ENCODE measurements at regions not wholly inside any gene's neighbourhood (a gene's known extent, or its start where the extent isn't known, plus 50 kb on each side); places are given as distances from the start of the nearest gene placed in this dataset.
"Not testable (repeated sequence)": the region's sequence is repeated elsewhere in the genome, so short reads cannot be mapped to it uniquely, and the experiment has no call there.

DNA sequence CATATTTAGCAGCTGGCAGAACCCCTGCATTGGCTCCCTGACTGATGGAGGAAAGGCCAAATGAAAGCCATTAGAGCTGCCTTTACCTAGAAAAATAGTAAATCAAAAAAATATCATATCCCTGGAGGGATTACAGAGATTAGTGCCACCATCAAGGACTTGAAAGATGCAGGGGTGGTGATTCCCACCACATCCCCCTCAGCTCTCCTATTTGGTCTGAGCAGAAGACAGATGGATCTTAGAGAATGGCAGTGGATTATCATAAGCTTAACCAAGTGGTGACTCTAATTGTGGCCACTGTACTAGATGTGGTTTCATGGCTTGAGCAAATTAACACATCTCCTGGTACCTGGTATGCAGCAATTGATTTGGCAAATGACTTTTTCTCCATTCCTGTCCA, 114.9 kb upstream of the RMP24 start:
- ATAC-seq (ENCODE audit: poor library complexity); DNase-seq; intact Hi-C loops (cut with DNase I): not testable (repeated sequence)

DNA sequence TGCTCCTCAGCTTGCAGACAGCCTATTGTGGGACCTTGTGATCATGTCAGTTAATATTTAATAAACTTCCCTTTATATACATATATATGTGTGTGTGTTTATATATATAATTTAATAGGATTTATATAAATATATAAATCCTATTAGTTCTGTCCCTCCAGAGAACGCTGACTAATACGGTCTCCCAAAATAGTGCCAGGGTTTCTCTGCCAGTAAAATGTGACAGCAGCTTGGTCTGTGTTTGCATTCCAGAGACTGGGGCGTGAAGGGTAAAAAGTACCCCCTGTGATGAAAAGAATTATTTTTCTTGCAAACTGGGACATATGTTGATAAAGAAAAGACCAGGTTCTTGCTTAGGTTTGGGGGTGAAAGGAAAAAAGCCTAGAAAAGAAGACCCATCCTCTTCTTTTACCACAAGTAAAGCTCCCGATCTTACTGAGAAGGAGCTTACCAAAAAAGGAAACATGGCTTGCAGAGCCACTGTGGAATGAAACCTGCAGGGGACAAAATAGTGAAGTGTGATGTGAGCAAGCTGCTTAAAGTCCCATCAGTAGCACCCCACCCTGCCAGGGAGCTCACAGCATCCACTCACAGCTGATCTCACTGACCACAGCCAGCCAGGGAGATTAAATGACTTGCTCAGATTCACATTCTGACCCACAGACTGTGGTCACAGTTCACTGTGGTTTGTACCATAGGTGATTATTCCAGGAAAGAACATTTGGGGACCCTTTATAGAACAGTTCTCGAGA, 110.9 kb upstream of the RMP24 start:
- ATAC-seq (ENCODE audit: poor library complexity) (peak; percentile 96), DNase-seq (peak; percentile 49)
- intact Hi-C loops (cut with DNase I): no loop called here

DNA sequence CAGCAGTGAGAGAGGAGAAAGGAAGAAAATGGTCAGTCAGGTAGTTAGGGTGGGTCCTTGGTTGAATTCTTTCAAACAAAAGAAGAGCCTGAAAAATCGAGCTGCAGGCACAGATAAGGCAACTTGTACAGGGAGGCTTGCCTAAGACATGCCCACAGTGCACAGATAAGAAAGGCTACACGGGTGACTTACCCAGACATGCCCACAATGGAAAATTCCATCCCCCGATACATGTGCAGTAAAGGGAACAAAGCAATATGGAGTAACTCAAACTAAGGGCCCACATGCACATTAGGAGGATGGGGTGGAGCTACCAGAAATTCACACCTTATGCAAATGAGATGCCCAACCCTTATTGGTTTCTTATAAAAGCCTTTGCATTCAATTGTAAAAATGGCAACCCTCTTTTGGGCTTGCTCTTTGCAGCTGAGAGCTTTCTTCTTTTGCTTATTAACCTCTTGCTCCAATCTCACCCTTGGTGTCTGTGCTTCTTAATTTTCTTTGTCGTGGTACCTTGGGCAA, 110.3 kb upstream of the RMP24 start:
- intact Hi-C loops (cut with DNase I): no loop called here
- ATAC-seq (ENCODE audit: poor library complexity) (peak; percentile 63), DNase-seq (no peak)

DNA sequence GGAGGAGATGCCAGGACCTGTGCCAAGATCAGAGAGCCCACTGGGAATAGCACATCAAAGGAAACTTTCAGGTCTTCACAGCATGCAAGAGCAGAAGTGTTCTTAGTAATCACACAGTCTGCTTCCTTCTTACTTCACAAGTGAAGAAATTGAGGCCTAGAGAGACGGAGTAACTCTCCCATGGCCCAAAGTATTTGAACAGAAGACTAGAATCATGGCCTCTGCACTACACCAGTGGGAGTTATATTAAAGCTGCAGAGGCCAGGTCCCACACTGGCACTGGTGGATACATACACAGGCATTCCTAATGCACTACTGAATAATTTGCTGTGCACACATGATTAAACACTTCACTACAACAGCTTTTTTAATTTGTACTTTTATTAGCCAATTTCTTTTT, 107.6 kb upstream of the RMP24 start:
- no peak for DNase-seq
- ATAC-seq (ENCODE audit: poor library complexity): no peak
- intact Hi-C loops (cut with DNase I): no loop called here

DNA sequence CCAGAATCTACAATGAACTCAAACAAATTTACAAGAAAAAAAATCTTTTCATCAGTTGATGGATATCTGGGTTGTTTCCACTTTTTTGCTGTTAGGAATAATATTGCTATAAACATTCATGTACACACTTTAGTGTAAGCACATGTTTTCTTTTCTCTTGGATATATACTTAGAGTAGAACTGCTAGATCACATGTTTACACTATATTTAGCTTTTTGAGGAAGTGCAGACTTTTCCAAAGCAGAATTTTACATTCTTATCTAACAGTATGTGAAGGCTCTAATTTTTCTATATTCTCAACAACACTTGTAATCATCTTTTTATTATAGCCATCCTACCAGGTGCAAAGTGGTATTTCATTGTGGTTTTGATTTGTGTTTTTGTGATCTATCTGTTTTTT, 103.6 kb upstream of the RMP24 start:
- DNase-seq: no peak
- intact Hi-C loops (cut with DNase I): no loop called here
- ATAC-seq (ENCODE audit: poor library complexity): no peak

DNA sequence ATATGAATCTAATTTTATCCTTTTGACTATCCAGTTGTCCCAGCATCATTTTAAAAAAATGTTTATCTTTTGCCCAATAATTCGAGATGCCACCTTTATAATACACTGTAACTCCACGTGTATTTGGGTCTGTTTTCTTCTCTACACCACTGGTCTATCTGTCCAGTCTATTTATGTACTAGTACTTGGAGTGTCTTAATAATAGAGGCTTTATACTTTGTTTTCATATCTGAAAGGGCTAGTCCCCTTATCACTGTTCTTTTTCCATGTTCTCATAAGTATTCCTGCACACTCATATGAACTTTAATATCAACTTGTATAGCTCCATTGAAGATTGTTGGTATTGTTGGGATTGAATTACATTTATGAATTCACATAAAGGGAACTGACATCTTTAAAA, 101.1 kb upstream of the RMP24 start:
- ATAC-seq (ENCODE audit: poor library complexity) (peak; percentile 71), DNase-seq (no peak)
- intact Hi-C loops (cut with DNase I): no loop called here

DNA sequence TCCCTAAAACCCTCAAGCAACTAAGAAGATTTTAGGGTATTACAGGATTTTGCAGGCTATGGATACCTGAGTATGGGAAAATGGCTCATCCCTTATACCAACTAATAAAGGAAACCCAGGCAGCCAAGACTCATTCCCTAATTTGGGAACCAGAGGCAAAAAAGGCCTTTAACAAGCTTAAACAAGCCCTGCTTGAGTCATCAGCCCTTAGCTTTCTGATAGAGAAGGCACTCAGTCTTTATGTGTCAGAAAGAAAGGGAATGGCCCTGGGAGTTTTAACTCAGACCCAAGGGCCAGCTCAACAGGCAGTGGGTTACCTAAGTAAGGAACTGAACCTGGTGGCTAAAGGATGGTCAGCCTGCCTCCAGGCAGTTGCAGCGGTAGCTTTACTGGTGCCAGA, 96.9 kb upstream of the RMP24 start:
- DNase-seq (no peak), ATAC-seq (ENCODE audit: poor library complexity) (no peak)
- intact Hi-C loops (cut with DNase I): no loop called here

DNA sequence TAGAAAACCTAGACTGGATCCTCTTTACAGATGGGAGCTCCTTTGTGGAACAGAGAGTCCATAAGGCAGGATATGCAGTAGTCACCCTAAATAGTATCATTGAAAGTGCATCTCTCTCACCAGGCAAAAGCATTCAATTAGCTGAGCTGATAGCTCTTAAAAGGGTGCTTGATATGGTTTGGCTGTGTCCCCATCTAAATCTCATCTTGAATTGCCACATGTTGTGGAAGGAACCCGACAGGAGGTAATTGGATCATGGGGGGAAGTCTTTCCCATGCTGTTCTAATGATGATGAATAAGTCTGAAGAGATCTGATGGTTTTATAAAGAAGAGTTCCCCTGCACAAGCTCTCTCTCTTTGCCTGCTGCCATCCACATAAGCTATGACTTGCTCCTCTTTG, 96.2 kb upstream of the RMP24 start:
- intact Hi-C loops (cut with DNase I): no loop called here
- no peak for ATAC-seq (ENCODE audit: poor library complexity)
- DNase-seq: no peak

DNA sequence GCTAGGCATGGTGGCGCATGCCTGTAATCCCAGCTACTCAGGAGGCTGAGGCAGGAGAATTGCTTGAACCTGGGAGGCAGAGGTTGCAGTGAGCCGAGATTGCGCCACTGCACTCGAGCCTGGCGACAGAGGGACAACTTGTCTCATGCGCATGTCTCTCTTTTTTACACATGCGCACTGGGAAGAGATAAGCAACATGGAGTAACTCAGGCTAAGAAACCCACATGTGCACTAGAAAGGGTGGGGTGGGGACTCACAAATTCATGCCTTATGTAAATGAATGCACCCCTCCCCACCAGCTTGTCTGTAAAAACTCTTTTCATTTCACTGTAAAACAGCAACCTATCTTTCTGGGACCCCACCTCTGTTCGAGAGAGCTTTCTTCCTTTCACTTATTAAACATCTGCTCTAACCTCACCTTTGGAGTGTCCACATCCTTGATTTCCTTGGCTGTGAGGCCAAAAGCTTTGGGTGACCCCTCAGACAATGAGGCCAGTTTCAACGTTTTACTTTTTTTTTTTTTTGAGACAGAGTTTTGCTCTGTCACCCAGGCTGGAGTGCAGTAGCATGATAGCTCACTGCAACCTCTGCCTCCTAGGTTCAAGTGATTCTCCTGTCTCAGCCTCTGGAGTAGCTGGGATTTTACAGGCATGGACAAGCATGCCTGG, 91.6 kb upstream of the RMP24 start:
- DNase-seq: no peak
- ATAC-seq (ENCODE audit: poor library complexity): no peak
- intact Hi-C loops (cut with DNase I): no loop called here

DNA sequence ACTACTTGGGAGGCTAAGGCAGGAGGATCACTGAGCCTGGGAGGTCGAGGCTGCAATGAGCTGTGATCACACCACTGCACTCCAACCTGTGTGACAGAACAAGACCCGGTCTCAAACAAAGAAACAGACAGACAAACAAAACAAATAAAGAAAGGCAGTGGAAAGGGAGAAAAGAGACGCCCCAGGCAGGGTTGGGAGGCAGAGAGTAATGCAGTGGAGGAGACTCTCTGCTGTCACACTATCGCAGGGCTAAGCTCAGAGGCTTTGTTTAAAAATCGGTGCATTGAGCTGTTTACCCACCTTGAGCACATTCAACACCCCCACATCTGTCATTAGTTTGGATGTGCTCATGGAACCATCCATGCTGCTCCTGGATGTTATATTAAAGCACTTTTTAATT, 84.2 kb upstream of the RMP24 start:
- ATAC-seq (ENCODE audit: poor library complexity) (no peak), DNase-seq (no peak)
- intact Hi-C loops (cut with DNase I): no loop called here

DNA sequence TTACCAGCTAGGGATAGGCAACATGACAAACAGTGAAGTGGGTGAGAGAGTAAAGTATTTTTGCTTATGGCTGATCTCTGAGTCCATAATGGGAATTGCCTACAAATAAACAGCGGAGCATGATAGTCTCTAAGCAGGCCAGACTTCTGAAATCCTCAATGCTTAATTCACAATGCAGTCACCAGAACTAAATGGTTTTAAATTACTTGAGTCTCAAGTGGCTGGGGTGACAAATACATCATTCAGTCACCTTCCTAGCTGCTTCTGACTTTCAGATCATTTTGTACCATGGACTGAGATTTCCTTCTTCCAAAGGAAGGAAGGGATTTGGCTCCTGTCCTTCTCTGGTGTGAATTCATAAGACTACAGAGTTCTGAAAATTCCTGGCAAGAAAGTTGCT, 82.8 kb upstream of the RMP24 start:
- ATAC-seq (ENCODE audit: poor library complexity): no peak
- intact Hi-C loops (cut with DNase I): no loop called here
- DNase-seq: no peak

DNA sequence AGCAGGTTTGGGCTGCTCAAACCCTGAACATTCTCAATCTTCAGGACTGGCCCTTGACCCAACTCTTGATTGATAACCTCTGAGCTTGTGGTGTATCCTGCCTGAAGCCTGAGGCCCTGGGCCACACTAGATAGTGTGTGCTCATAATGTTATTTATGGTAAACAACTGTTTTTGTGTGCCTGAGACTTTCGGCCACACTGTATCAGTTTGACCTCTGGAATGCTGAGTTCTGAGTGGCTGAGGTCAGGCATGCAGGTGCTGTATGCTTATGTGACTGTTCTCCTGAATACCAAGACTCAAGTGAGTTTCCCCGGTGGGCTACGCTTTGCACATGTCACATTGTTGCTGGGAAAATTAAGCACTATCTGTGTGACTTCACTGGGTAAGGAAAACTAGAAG, 82.2 kb upstream of the RMP24 start:
- ATAC-seq (ENCODE audit: poor library complexity) (no peak), DNase-seq (no peak)
- intact Hi-C loops (cut with DNase I): no loop called here

DNA sequence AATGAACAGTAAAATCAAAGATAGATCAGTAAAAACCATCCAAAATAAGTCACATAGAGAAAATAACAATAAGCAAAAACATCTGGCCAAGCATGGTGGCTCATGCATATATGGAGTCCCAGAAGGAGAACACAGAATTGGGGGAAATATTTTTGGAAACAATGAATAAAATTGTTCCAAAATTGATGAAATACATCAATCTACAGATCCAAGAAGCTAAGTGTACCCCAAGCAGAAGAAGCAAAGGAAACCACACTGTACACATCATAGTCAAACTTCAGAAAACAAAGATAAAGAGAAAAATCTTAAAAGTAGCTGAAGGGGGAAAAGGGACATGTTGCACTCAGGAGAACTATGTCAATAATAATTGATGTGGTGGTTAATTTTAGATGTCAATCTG, 80.4 kb upstream of the RMP24 start:
- ATAC-seq (ENCODE audit: poor library complexity): no peak
- DNase-seq: no peak
- intact Hi-C loops (cut with DNase I): no loop called here

DNA sequence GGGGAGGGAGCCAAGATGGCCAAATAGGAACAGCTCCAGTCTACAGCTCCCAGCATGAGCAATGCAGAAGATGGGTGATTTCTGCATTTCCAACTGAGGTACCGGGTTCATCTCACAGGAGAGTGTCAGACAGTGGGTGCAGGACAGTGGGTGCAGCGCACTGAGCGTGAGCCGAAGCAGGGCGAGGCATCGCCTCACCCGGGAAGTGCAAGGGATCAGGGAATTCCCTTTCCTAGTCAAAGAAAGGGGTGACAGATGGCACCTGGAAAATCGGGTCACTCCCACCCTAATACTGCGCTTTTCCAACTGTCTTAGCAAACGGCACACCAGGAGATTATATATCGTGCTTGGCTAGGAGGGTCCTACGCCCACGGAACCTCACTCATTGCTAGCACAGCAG, 75.0 kb upstream of the RMP24 start:
- DNase-seq; ATAC-seq (ENCODE audit: poor library complexity); intact Hi-C loops (cut with DNase I): not testable (repeated sequence)

DNA sequence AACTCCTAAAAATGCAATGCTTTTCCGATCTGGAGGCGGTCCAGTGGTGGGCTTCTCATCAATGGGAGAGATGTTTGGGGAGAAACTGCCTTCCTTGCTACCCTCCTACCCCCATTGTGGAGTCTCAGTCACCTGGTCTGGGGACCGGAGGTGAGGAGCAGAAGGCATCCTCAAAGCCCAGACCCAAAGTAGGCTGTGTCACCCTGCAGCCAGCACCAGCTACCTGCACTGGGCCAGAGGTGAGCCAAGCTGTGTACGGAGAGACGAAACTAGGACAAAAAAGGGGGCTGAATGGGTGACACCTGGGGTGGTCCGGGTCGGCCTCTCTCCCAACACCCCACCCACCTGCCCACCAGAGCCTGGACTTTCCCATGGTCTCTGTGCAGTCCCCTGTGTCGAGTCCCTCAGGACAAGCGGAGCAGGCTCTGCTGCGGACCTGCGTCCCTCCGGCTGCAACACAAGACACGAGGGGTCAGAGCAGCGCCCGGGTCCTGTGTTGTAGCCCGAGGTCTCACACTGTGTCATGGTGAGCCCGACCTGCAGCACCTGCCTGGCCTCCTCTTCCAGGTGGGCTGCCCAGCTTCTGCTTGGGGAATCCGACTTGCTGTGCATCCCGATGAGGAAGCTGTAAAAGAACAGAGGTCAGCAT, 68.0 kb upstream of the RMP24 start:
- DNase-seq (no peak), ATAC-seq (ENCODE audit: poor library complexity) (no peak)
- intact Hi-C loops (cut with DNase I): no loop called here

DNA sequence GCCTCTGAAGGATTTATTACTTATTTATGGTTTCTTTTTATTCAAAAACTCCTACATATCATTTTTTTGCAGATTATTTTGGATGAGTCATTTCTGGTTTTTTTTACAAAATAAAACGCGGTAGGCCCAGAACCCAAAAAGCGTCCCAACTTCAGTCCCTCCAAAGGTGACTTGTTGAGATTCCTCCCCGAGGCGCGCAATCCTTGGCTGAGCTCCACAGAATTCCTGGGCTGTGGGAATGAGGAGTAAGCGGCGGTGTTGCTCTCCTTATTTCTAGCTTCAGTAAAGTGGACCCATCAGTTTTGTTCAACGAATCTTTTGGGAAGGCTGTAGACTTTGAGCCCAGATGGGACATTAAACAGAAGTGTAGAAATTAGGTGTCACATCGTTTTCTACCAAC, 67.0 kb upstream of the RMP24 start:
- intact Hi-C loops (cut with DNase I): no loop called here
- no peak for DNase-seq
- no peak for ATAC-seq (ENCODE audit: poor library complexity)

DNA sequence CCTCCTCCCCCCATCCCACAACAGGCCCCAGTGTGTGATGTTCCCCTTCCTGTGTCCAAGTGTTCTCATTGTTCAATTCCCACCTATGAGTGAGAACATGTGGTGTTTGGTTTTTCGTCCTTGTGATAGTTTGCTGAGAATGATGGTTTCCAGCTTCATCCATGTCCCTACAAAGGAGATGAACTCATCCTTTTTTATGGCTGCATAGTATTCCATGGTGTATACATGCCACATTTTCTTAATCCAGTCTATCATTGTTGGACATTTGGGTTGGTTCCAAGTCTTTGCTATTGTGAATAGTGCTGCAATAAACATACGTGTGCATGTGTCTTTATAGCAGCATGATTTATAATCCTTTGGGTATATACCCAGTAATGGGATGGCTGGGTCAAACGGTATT, 66.2 kb upstream of the RMP24 start:
- ATAC-seq (ENCODE audit: poor library complexity); DNase-seq; intact Hi-C loops (cut with DNase I): not testable (repeated sequence)

DNA sequence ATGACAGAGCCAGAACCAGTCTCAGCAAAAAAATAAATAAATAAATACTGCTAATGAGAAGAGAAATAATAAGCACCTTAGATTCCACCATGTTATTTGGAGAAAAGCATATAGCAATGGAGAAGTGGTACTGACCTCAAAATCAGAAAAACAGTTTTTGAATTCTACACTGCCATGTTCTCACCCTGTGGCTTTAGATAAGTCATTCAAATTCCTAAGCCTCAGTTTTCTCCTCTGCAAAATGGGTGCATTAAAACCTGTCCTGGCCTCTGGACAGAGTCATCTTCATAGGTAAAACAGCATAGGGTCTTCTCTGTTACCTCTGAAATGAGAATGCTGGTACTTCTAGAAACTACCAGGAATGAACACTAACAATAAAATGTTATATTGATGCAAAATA, 62.2 kb upstream of the RMP24 start:
- intact Hi-C loops (cut with DNase I): no loop called here
- DNase-seq: no peak
- ATAC-seq (ENCODE audit: poor library complexity): no peak

DNA sequence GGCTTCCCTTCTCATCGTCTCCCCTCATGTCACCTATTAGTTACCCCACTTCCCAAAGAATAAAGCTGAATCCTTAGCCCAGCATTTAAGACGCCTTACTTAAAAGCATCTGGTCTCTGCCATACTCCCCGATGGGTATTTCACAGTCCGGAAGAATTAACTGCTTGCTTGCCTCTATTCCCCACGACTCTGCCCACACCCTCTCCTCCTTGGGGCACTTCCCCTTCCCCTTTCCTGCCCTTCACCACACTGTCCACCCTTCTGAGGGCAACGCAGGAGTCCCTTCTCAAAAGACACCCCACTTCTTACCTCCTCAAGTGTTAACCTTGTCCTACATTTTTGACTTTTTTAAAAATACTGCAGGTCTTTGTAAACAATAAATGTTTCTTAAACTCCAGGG, 60.1 kb upstream of the RMP24 start:
- no peak for DNase-seq
- ATAC-seq (ENCODE audit: poor library complexity): no peak
- intact Hi-C loops (cut with DNase I): no loop called here

DNA sequence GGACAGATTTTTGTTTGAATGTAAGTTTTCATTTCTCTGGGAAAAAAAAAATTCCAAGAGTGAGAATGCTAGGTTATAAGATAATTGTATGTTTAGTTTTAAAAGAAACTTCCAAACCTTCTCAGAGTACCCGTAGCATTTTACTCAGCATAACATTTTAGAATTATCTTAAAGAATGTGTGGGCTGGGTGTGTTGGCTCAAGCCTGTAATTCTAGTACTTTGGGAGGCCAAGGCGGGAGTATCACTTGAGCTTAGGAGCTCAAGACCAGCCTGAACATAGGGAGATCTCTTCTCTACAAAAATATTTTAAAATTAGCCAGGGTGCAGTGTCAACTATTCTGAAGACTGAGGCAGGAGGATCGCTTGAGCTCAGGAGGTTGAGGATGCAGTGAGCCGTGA, 57.4 kb upstream of the RMP24 start:
- ATAC-seq (ENCODE audit: poor library complexity): no peak
- no peak for DNase-seq
- intact Hi-C loops (cut with DNase I): no loop called here
